SK-N-MC (cell line): ENCODE measurements at regions not wholly inside any gene's neighbourhood (a gene's known extent, or its start where the extent isn't known, plus 50 kb on each side); places are given as distances from the start of the nearest gene placed in this dataset.

Experiments used
- EZH2 ChIP-seq: fragments of 200-600 bp; sonication (generic); IDR thresholded peaks from one replicate; pipeline ENCODE4 v1.6.1; 2017; ENCODE audit warnings: antibody characterized with exemption
- POLR2AphosphoS5 ChIP-seq: IDR thresholded peaks from 2 replicates; pipeline ENCODE4 v1.6.1; 2012; ENCODE audit warnings: mild to moderate bottlenecking, low read depth, low read length, borderline replicate concordance

GRCh38 chrX:10819973-10820372, 199.6 kb upstream of the MID1 start:
- no peak for TF ChIP-seq POLR2AphosphoS5
- TF ChIP-seq EZH2 = no peak
